ENCODE measurements at regions not wholly inside any gene's neighbourhood (a gene's known extent, or its start where the extent isn't known, plus 50 kb on each side); places are given as distances from the start of the nearest gene placed in this dataset.

DNA sequence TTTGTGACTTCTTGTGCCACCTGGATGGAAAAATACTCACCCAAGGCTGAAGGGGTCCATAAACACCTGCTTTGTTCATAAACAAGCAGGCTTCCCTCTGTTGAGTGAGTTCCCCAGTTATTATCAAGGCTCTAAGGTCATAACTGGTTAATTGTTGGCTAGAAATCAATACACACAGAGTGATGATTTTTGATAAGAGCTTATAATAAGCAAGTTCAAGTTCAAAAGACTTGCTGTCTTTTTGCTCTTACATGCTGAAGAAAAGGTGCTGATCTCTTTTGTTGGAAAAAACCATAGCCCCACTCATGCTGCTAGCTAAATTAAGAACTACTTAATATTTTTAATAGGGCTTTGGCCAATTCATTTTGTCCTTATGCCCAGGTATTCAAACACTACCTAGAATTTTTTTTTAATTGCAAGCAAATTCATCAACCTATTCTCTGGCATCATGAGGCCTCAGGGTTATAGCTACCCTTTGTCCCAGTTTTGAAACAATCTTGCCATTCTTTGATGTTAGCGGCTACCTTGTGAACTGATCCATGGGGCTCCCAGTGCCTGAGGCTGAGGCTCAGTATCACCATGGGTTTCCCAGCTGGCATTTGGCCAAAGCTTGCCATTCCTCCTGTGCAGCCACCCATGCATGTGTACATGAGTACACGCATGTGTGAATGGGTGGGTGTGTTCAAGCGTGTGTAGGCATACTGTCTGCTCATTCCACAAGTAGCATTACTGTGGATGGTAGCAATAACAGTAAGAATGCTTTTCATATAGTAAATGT lies 127.6 kb upstream of the LPP start:
- TF ChIP-seq SIN3A (IDR thresholded peaks at IDR 0.05; ENCODE audit: borderline replicate concordance, insufficient read depth, low read length) = no peak
- TF ChIP-seq, protein P1, sequence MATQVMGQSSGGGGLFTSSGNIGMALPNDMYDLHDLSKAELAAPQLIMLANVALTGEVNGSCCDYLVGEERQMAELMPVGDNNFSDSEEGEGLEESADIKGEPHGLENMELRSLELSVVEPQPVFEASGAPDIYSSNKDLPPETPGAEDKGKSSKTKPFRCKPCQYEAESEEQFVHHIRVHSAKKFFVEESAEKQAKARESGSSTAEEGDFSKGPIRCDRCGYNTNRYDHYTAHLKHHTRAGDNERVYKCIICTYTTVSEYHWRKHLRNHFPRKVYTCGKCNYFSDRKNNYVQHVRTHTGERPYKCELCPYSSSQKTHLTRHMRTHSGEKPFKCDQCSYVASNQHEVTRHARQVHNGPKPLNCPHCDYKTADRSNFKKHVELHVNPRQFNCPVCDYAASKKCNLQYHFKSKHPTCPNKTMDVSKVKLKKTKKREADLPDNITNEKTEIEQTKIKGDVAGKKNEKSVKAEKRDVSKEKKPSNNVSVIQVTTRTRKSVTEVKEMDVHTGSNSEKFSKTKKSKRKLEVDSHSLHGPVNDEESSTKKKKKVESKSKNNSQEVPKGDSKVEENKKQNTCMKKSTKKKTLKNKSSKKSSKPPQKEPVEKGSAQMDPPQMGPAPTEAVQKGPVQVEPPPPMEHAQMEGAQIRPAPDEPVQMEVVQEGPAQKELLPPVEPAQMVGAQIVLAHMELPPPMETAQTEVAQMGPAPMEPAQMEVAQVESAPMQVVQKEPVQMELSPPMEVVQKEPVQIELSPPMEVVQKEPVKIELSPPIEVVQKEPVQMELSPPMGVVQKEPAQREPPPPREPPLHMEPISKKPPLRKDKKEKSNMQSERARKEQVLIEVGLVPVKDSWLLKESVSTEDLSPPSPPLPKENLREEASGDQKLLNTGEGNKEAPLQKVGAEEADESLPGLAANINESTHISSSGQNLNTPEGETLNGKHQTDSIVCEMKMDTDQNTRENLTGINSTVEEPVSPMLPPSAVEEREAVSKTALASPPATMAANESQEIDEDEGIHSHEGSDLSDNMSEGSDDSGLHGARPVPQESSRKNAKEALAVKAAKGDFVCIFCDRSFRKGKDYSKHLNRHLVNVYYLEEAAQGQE (IDR thresholded peaks at IDR 0.05; ENCODE audit: insufficient read depth in 1 of 2, low read depth in 2 of 2, low read length in 2 of 2) = no peak
- TF ChIP-seq POLR2AphosphoS5 (IDR thresholded peaks at IDR 0.05; ENCODE audit: low read depth, low read length) = no peak
- TF ChIP-seq FOXP2 (optimal IDR thresholded peaks at IDR 0.05; ENCODE audit: borderline replicate concordance, extremely low read depth, extremely low read length, insufficient read depth) = no peak
- no peak for TF ChIP-seq TAF1 (IDR thresholded peaks at IDR 0.05; ENCODE audit: borderline replicate concordance, insufficient read depth, low read length)

DNA sequence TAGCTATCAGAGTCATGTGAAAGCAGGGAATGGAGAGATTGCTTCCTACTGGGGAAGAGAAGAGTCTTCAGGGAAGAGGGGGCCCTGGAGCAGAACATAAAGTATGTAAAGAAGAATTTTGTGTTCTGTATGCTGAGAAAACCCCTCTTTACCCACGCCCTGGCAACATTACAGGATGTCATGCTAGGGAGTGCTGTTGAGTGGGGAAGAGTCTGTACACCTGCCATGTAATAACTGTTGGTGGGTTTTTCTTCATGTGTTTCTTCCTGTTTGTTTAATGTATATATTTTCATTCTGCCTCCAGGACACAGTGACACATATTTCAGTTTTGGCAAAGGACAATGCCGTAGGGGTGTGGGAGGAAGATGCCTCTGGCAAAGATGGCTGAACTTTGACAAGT lies 122.8 kb upstream of the LPP start:
- TF ChIP-seq SIN3A (IDR thresholded peaks at IDR 0.05; ENCODE audit: borderline replicate concordance, insufficient read depth, low read length) (no peak), TAF1 (IDR thresholded peaks at IDR 0.05; ENCODE audit: borderline replicate concordance, insufficient read depth, low read length) (no peak), POLR2AphosphoS5 (IDR thresholded peaks at IDR 0.05; ENCODE audit: low read depth, low read length) (no peak)
- TF ChIP-seq, protein P1 (IDR thresholded peaks at IDR 0.05; ENCODE audit: insufficient read depth in 1 of 2, low read depth in 2 of 2, low read length in 2 of 2) = no peak

DNA sequence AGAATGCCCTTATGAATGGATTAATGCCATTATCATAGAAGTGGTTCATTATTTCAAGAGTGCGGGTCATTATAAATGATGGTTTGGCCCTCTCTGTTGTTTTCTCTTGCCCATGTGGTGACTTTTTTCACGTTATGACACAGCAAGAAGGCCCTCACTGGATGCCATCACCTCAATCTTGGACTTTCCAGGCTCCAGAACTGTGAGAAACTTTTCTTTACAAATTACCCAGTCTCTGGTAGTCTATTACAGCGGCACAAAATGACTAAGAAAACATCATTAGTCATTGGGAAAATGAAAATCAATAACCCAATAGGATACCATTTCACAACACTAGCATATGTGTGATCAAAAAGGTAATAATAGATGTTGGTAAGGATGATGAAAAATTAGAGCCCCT lies 119.0 kb upstream of the LPP start:
- TF ChIP-seq, protein P1 (IDR thresholded peaks at IDR 0.05; ENCODE audit: insufficient read depth in 1 of 2, low read depth in 2 of 2, low read length in 2 of 2) = no peak
- TF ChIP-seq FOXP2 (optimal IDR thresholded peaks at IDR 0.05; ENCODE audit: borderline replicate concordance, extremely low read depth, extremely low read length, insufficient read depth) = no peak
- no peak for TF ChIP-seq SIN3A (IDR thresholded peaks at IDR 0.05; ENCODE audit: borderline replicate concordance, insufficient read depth, low read length)
- no peak for TF ChIP-seq TAF1 (IDR thresholded peaks at IDR 0.05; ENCODE audit: borderline replicate concordance, insufficient read depth, low read length)
- no peak for TF ChIP-seq POLR2AphosphoS5 (IDR thresholded peaks at IDR 0.05; ENCODE audit: low read depth, low read length)

DNA sequence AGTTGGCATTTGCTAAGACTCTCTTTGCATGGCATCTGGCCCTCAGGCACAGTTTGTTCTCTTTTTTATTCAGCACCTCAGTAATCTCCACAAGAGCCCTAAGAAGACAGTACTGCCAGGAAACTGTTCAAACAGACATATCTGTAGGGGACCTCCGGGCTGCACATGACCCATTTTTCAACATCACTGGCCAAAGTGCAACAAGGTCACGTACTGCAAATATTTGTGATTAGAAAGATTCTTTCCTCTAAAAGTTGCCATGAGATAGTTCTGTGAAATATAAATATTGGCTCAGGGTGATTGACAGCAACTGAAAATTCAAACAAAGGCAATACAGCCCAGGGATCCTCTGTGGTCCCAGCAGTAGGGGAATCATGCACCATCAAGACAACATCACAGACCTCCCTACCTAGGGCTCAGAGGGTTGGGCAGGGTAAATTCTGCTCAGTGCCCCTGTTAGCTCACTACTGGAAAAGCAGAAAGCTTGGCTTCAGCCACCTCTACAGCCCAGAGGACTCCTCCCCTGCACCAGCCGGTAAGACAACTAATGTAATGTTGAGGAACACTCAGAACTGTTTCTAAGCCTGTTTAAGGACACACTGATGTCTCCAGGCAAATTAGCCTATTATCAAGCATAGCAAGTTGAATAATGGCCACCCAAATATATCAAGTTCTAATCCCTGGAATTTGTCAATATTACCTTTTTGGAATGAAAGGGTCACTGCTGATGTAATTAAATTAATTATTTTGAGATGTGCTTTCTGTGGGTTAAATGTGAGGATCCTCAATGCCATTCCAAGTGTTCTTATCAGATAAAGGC lies 117.4 kb upstream of the LPP start:
- TF ChIP-seq POLR2AphosphoS5 (IDR thresholded peaks at IDR 0.05; ENCODE audit: low read depth, low read length) = no peak

DNA sequence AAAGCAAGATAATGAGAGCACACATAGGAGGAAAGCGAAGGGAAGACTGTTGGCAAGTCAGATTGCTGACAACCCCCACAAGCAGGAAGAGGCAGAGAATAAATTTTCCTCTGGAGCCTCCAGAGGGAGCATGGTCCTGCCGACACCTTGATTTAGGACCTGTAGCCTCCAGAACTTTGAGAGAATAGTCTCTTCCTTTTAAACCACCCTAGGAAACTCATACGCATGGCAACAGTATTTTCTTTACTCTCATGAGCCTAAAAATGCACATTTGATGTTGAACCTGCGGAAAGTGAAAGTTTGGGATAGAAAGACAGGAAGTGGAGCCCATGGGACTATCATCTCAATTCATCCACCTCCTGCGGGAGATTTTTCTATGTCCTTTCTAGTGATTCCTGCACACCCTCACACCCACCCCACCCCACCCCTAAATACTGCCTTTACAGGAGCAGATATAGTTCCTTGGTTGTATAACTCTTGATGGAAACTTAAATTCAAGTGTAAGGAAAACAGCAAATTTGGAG lies 116.7 kb upstream of the LPP start:
- TF ChIP-seq SIN3A (IDR thresholded peaks at IDR 0.05; ENCODE audit: borderline replicate concordance, insufficient read depth, low read length) = no peak
- TF ChIP-seq FOXP2 (optimal IDR thresholded peaks at IDR 0.05; ENCODE audit: borderline replicate concordance, extremely low read depth, extremely low read length, insufficient read depth) = no peak
- no peak for TF ChIP-seq TAF1 (IDR thresholded peaks at IDR 0.05; ENCODE audit: borderline replicate concordance, insufficient read depth, low read length)

Data from PFSK-1 (cell line).